SK-N-SH (cell line): ENCODE measurements at regions not wholly inside any gene's neighbourhood (a gene's known extent, or its start where the extent isn't known, plus 50 kb on each side); places are given as distances from the start of the nearest gene placed in this dataset.

Experiments
- CTCF ChIA-PET: fragments of 300-600, 350-600 bp; formaldehyde crosslinking; extraction: SDS; loops from one replicate; lab custom pipeline; 2021; lab: Yijun Ruan, JAX
- POLR2A ChIA-PET: fragments of 350-600 bp; sonication (Branson Sonifier 250); formaldehyde crosslinking; extraction: SDS; loops from one replicate; lab custom pipeline; 2020; ENCODE audit warnings: antibody characterized with exemption, inconsistent platforms; lab: Yijun Ruan, JAX
- DNase-seq: peaks from one replicate; pipeline ENCODE4 v3.0.0; 2012
- H2AFZ ChIP-seq: fragments of 200-600 bp; sonication (generic); 2 replicates; pipeline ENCODE4 v1.8.1; 2016; ENCODE audit warnings: antibody characterized with exemption, mild to moderate bottlenecking, low read depth
- H3F3A ChIP-seq: fragments of 200-600 bp; sonication (generic); replicated peaks from 2 replicates; pipeline ENCODE3; 2016; ENCODE audit warnings: antibody characterized with exemption, mild to moderate bottlenecking; ENCODE audit not compliant: insufficient read depth
- H3K27ac ChIP-seq, 2 experiments: fragments of 200-500 bp in 1 of 2; fragments of 200-600 bp in 1 of 2; sonication (Bioruptor generic) in 1 of 2; sonication (generic), shearing (Covaris generic) in 1 of 2; 2 replicates each; pipeline versions ENCODE4 v1.5.1 to v1.6.1; 2014 to 2016; ENCODE audit warnings: low read depth in 2 of 2, inconsistent platforms in 1 of 2, low read length in 1 of 2, mild to moderate bottlenecking in 1 of 2, mixed read lengths in 1 of 2
- H3K27me3 ChIP-seq: fragments of 200-600 bp; sonication (generic), shearing (Covaris generic); 2 replicates; pipeline ENCODE4 v1.6.1; 2016; ENCODE audit warnings: mixed run types; ENCODE audit not compliant: insufficient read depth
- H3K36me3 ChIP-seq, 2 experiments: fragments of 200-500 bp in 1 of 2; fragments of 200-600 bp in 1 of 2; sonication (Bioruptor generic) in 1 of 2; sonication (generic) in 1 of 2; replicated peaks in 1 of 2; 2 replicates each; pipeline versions ENCODE3 to v1.5.1; 2014 to 2016; ENCODE audit warnings: low read length in 1 of 2, mild to moderate bottlenecking in 1 of 2; ENCODE audit not compliant: insufficient read depth in 2 of 2, control insufficient read depth in 1 of 2
- H3K4me1 ChIP-seq, 2 experiments: fragments of 200-500 bp in 1 of 2; fragments of 200-600 bp in 1 of 2; sonication (Bioruptor generic) in 1 of 2; sonication (generic), shearing (Covaris generic) in 1 of 2; 2 replicates each; pipeline versions ENCODE4 v1.5.1 to v1.6.1; 2014 to 2016; ENCODE audit warnings: low read depth in 1 of 2, low read length in 1 of 2, mixed run types in 1 of 2; ENCODE audit not compliant: insufficient read depth in 2 of 2, control insufficient read depth in 1 of 2
- H3K4me2 ChIP-seq: fragments of 200-600 bp; sonication (generic), shearing (Covaris generic); 2 replicates; pipeline ENCODE4 v1.6.1; 2017; ENCODE audit warnings: mixed run types
- H3K4me3 ChIP-seq, 2 experiments: fragments of 200-500 bp in 1 of 2; fragments of 200-600 bp in 1 of 2; sonication (Bioruptor generic) in 1 of 2; sonication (generic), shearing (Covaris generic) in 1 of 2; 2 replicates each; pipeline versions ENCODE4 v1.5.1 to v1.8.1; 2014 to 2016; ENCODE audit warnings: low read depth in 2 of 2, inconsistent platforms in 1 of 2, low read length in 1 of 2, mild to moderate bottlenecking in 1 of 2, mixed read lengths in 1 of 2, moderate library complexity in 1 of 2
- H3K79me2 ChIP-seq: fragments of 200-600 bp; sonication (generic); 2 replicates; pipeline ENCODE4 v1.8.1; 2017; ENCODE audit warnings: mild to moderate bottlenecking; ENCODE audit not compliant: insufficient read depth
- H3K9ac ChIP-seq: fragments of 200-600 bp; sonication (generic); 2 replicates; pipeline ENCODE4 v1.6.1; 2017; ENCODE audit warnings: mixed run types
- H3K9me2 ChIP-seq: fragments of 200-600 bp; sonication (generic); 2 replicates; pipeline ENCODE4 v1.6.1; 2017; ENCODE audit warnings: mixed run types
- H3K9me3 ChIP-seq: fragments of 200-600 bp; sonication (generic); 2 replicates; pipeline ENCODE4 v1.6.1; 2017; ENCODE audit warnings: mixed run types, mild to moderate bottlenecking, moderate library complexity
- H4K20me1 ChIP-seq: fragments of 200-600 bp; sonication (generic); 2 replicates; pipeline ENCODE4 v1.6.1; 2017; ENCODE audit warnings: mild to moderate bottlenecking, mixed run types; ENCODE audit not compliant: insufficient read depth
- EZH2phosphoT487 ChIP-seq: fragments of 200-600 bp; sonication (generic); IDR thresholded peaks from 2 replicates; pipeline ENCODE4 v1.6.1; 2017; ENCODE audit warnings: low read depth, mixed run types, mild to moderate bottlenecking, antibody characterized with exemption, moderate library complexity, borderline replicate concordance
- FOXJ3 ChIP-seq: sonication (generic); formaldehyde crosslinking; IDR thresholded peaks from 2 replicates; pipeline ENCODE4 v1.5.1; 2020; ENCODE audit warnings: mild to moderate bottlenecking, missing genetic modification reagents
- GABPA ChIP-seq: IDR thresholded peaks from 2 replicates; pipeline ENCODE4 v1.4.0; 2012; ENCODE audit warnings: low read depth, mild to moderate bottlenecking
- MAX ChIP-seq: IDR thresholded peaks from 2 replicates; pipeline ENCODE4 v1.4.0; 2012; ENCODE audit warnings: low read depth
- NRF1 ChIP-seq: IDR thresholded peaks from 2 replicates; pipeline ENCODE4 v1.6.1; 2012; ENCODE audit warnings: low read depth, mild to moderate bottlenecking, low read length
- RCOR1 ChIP-seq: fragments of 150-350 bp; IDR thresholded peaks from 2 replicates; pipeline ENCODE4 v1.6.1; 2017; ENCODE audit warnings: antibody characterized with exemption, low read length
- RXRA ChIP-seq: IDR thresholded peaks from 2 replicates; pipeline ENCODE4 v1.4.0; 2012; ENCODE audit warnings: low read depth, mild to moderate bottlenecking, borderline replicate concordance
- SIN3A ChIP-seq: IDR thresholded peaks from 2 replicates; pipeline ENCODE4 v1.6.1; 2012; ENCODE audit warnings: low read depth, mild to moderate bottlenecking, low read length, moderate library complexity, borderline replicate concordance
- TAF1 ChIP-seq: IDR thresholded peaks from 2 replicates; pipeline ENCODE4 v1.6.1; 2012; ENCODE audit warnings: low read depth, mild to moderate bottlenecking, low read length, moderate library complexity, borderline replicate concordance
- TCF12 ChIP-seq: IDR thresholded peaks from 2 replicates; pipeline ENCODE4 v1.4.0; 2012
- WGBS: methylation state at CpG from one replicate; pipeline ENCODE4 v1.1.6; 2017; ENCODE audit warnings: low lambda C conversion rate; 5-methylcytosine and 5-hydroxymethylcytosine counted together
- TF ChIP-seq, protein P1 (sequence below): fragments of 150-350 bp; IDR thresholded peaks from 2 replicates; pipeline ENCODE4 v1.6.1; 2016; ENCODE audit warnings: mild to moderate bottlenecking, low read depth, low read length

GRCh38 chr6:25043892-25044291 lies 108.1 kb upstream of the RIPOR2 start:
- H3K27ac ChIP-seq = no peak overlapping the region
- no peak overlapping the region for H2AFZ ChIP-seq
- H3F3A ChIP-seq = no peaks in the 10 kb centered on the region
- no peaks in the 10 kb centered on the region for H3K79me2 ChIP-seq
- no peaks in the 10 kb centered on the region for H3K9me3 ChIP-seq
- H3K4me1 ChIP-seq = no peaks in the 10 kb centered on the region; a peak in 2 of 4 replicates
- no peak overlapping the region for H3K4me2 ChIP-seq
- CTCF ChIA-PET = interaction anchor here (1.2 to 2.7 kb wide), 4 partner anchors 9 to 188 kb away, joined by 5 to 8 read pairs (median 6); no protein-coding TSS in a partner anchor
- no peak overlapping the region for H3K9ac ChIP-seq
- no peaks in the 10 kb centered on the region for H3K27me3 ChIP-seq
- POLR2A ChIA-PET = no interaction called here
- H3K4me3 ChIP-seq = no peak overlapping the region
- TF ChIP-seq GABPA (no peak), SIN3A (no peak), RCOR1 (no peak), MAX (no peak), TCF12 (no peak), NRF1 (no peak), FOXJ3 (CRISPR knock-in tag) (no peak), EZH2phosphoT487 (no peak), RXRA (no peak)
- TF ChIP-seq, protein P1, sequence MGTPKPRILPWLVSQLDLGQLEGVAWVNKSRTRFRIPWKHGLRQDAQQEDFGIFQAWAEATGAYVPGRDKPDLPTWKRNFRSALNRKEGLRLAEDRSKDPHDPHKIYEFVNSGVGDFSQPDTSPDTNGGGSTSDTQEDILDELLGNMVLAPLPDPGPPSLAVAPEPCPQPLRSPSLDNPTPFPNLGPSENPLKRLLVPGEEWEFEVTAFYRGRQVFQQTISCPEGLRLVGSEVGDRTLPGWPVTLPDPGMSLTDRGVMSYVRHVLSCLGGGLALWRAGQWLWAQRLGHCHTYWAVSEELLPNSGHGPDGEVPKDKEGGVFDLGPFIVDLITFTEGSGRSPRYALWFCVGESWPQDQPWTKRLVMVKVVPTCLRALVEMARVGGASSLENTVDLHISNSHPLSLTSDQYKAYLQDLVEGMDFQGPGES = no peak
- DNase-seq = no peak
- no peaks in the 10 kb centered on the region for H4K20me1 ChIP-seq
- H3K9me2 ChIP-seq = no peaks in the 10 kb centered on the region
- H3K36me3 ChIP-seq = no peaks in the 10 kb centered on the region
- WGBS = 61% methylated on average over 2 of the region's 2 CpGs

- ChIA-PET POLR2A (no interaction called here), CTCF (interaction anchor here (0.7 to 1.0 kb wide), 2 partner anchors 24 to 164 kb away, joined by 3 to 4 read pairs; no protein-coding TSS in a partner anchor)
- no peak overlapping the region for H2AFZ ChIP-seq
- DNase-seq = no peak
- no peaks in the 10 kb centered on the region for H3K36me3 ChIP-seq
- peaks cover 0 to 21% of the 10 kb centered on the region in 2 experiments; a peak in 2 of 4 replicates for H3K4me1 ChIP-seq
- H3K9ac ChIP-seq = no peak overlapping the region
- H3K9me3 ChIP-seq = no peaks in the 10 kb centered on the region
- no peak overlapping the region for H3K4me2 ChIP-seq
- H3K79me2 ChIP-seq = no peaks in the 10 kb centered on the region
- peaks cover 6% of the 10 kb centered on the region for H3F3A ChIP-seq
- no peaks in the 10 kb centered on the region for H3K27me3 ChIP-seq
- TF ChIP-seq TAF1 (no peak), NRF1 (no peak)
- H3K4me3 ChIP-seq = no peak overlapping the region
- H3K27ac ChIP-seq = no peak overlapping the region
- no peaks in the 10 kb centered on the region for H4K20me1 ChIP-seq
- no peaks in the 10 kb centered on the region for H3K9me2 ChIP-seq
- WGBS = 79% methylated on average over 2 of the region's 2 CpGs
These were observed 111.2 kb upstream of the RIPOR2 start for GRCh38 chr6:25046942-25047341.
